GM19043 (cell line): ENCODE measurements at regions not wholly inside any gene's neighbourhood (a gene's known extent, or its start where the extent isn't known, plus 50 kb on each side); places are given as distances from the start of the nearest gene placed in this dataset.

Experiments used
- ATAC-seq: cut with Tn5 transposase; IDR thresholded peaks from one replicate; pipeline ENCODE4 v1.9.1; 2021; ENCODE audit warnings: low read depth; ENCODE audit not compliant: unreplicated experiment

DNA sequence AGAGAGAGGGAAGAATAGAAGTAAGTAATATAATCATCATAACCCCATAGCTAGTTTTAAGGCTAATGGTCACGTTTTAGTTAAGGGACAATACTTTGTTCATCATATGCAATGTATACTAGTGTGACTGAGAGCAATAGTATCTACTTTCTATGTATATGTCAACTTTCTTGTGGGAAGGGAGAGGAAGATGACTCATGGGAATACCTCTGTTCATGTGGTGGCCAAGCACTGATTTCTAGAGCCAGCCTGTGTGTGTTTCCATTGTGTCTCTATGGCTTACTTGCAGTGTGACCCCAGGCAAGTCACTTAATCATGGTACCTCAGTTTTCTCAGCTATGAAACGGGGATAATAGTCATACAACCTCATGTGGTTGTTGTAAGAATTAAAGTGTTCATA lies 639.6 kb downstream of the CETN3 start:
- ATAC-seq, result no peak

DNA sequence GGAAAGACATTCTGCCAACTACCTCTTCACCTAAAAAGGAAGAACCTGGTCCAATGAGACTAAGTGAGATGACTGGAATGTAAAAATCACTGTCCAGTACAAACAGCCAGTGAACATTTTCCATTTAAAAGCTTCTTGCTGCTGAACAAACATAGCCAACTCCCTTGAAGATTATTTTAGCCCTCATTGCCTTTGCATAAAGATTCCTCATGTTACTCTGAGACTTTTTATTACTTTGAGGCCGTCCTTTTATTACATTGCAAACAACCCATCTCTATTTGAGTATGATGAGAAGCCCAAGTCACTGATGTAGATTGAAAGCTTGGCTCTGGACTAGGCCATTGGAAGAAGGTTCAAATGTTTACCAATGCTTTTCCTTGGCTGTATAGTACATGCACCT lies 649.8 kb downstream of the CETN3 start:
- ATAC-seq, result no peak

- no peak for ATAC-seq
Measured at GRCh38 chr5:89758146-89758545, 651.4 kb downstream of the CETN3 start.

DNA sequence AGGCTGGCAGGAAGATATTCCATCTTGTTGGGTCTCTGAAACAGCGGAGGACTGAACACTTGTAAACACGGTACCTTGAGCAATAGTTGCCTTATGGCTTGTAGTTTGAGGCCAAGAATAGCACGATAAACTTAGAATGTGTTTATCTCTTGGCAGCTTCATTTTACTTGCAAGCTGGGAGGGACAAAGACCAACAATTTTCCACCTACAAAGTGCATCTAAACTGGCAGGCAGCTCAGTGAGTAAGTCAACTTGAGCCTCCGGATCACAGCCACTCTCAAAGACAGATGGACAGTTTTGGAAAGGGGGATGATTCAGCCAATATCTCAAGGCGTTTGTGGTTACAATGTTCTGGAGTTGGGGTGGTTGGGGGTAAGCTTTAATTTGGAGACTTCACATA lies 652.6 kb downstream of the CETN3 start:
- ATAC-seq, result no peak

GRCh38 chr5:89755024-89755423 lies 654.5 kb downstream of the CETN3 start:
- ATAC-seq, result no peak

GRCh38 chr5:89735082-89735481 lies 674.5 kb downstream of the CETN3 start:
- no peak for ATAC-seq

DNA sequence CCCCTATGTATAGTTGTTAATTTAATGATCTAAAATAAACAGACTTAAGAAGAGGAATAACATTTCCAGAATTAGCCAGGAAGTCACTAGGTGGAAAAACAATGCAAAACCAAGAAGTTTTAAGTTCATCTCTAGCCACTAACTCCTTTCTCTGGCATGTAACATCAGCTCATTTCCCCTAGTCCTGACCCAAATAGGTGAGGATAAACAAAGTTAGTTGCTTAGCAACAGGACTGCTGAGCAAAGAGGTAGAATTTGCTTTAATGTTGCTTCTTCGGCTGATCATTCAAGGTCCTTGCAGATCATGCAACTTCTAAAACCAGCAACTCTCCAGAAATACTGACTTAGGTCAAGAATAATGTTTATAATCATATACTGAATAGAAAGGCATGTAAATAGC lies 675.8 kb downstream of the CETN3 start:
- ATAC-seq, result no peak

- no peak for ATAC-seq
Measured at GRCh38 chr5:89729623-89730301, 679.8 kb downstream of the CETN3 start.

GRCh38 chr5:89728750-89729149 lies 680.8 kb downstream of the CETN3 start:
- no peak for ATAC-seq

DNA sequence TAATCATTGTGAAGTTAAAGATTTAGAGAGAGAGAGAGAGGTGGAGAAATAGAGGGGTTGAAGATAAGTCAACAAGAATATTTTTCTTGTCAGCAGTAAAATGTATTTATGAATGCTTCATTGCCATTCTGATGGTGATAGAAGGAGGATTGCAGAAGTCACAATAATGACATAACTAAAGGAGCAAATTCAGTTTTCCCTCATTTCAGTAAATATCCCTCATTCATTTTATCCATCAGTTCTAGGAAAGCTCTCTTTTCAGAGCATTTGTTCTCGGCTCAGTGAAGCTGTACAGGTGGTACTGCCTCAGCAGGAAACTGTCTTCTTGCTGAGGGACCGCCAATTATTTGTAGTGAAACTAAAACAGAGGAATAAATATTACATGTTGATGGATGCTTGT lies 681.4 kb downstream of the CETN3 start:
- ATAC-seq, result no peak

GRCh38 chr5:89724379-89725095 lies 685.0 kb downstream of the CETN3 start:
- ATAC-seq, result no peak

DNA sequence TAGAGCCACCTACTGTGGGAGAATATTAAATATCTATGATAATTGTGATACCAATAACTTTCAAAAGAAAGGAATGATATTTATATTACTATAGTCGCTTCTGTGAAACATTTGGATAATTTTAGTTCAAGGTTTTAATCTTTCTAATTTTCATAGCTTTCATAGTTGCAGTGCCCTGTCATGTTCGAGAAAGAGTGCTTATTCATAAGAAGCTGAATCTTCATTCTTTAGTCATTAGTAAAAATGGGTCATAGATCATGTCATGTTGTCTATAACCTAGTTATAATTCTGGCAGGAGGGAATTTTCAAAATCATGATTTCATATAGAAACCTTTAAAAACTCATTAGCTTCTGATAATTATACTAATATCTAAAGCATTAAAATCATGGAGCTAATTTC lies 685.6 kb downstream of the CETN3 start:
- ATAC-seq, result no peak

- no peak for ATAC-seq
Measured at GRCh38 chr5:89722538-89722937, 687.0 kb downstream of the CETN3 start.

DNA sequence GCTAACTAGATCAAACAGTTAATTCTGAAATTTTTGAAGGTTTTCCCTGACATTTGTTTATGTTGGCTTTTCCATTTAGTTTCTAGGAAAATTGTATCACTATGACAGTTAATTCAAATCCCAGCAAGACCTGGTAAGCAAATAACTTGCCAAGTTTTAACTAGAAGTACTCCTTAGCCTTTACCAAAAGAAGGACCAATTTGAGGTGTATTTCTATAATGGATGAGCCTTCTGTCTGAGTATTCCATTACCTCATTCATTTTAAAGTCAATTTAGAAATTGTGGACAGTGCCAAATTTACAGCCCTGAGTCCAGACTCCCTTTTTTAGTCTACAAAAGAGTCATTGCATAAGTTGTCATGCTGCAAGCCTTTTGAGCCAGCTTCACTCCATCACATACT lies 687.6 kb downstream of the CETN3 start:
- no peak for ATAC-seq

DNA sequence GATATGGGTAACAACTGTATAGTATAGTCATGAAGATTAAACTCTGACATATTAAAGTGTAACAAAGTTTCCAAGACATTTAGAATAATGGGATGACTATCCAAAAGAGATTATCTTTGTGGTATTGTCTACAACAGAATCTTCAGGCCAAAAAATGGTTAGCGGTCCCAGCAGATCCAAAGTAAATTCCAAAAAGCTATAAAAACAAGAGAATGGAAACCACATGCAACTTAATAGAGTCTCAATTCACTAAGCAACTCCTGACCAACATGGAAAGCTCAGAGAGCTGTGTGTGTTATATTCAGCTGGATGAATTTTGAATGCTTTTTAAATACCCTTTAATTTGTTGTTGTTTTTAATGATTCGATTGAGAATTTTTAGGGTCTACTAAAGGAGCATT lies 688.2 kb downstream of the CETN3 start:
- no peak for ATAC-seq

GRCh38 chr5:89712134-89712700 lies 697.3 kb downstream of the CETN3 start:
- no peak for ATAC-seq

GRCh38 chr5:89711526-89711925 lies 698.0 kb downstream of the CETN3 start:
- no peak for ATAC-seq

DNA sequence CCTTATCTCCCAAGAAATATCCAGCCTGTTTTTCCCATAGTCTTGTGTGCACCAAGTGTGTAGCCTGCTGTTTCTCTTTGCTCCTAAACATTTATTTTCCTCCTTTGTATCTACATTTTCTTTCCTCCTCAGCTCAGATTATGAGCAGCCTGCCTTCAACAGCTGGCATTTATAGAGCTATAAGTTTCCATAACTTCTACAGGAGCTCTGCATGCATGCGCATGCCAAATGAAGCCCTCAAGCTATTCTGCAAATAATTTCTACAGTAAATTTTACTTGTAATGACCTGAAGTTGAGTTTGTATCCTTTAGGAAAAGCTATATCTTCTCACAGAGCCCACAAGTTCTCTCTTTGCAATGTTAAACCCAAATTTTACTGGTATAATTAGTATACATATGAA lies 699.5 kb downstream of the CETN3 start:
- ATAC-seq, result no peak

DNA sequence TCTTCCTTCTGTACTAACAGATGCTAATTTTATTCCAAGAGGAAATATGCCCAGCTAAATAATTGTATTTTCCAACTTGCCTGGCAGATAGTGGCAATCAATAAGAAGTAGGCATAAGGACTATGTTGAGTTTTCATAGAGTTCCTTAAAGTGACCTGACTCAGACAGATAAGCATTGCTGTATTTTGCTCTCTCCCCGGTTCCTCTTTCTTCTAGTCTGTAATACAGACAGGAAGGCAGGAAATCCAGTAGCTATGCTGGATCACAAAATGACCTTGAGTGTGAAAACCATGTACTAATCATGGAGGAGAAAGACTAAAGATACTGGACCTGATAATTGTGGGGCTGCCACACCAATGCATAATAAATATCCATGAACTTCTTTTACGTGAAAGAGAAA lies 701.7 kb downstream of the CETN3 start:
- no peak for ATAC-seq

GRCh38 chr5:89706731-89707130 lies 702.8 kb downstream of the CETN3 start:
- no peak for ATAC-seq

DNA sequence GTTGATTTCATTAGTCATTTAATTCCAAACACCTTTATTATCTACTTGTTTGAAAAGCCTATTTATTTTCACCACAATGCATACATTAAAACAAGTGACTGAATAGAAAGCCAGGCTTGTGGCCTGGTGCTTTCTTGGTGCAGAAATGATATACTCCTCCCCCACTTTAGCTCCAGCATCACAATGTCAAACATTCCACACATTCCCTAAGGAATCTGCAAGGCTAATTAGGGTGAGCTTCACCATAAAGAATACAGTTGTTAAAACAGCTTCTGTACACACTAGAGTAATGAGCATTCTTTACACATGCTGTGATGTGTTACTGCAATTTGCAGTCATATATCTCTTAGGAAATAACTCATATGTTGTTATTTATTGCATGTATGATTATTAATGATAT lies 705.7 kb downstream of the CETN3 start:
- ATAC-seq, result no peak

GRCh38 chr5:89698028-89698427 lies 711.5 kb downstream of the CETN3 start:
- no peak for ATAC-seq
